WI38 (cell line): ENCODE measurements at regions not wholly inside any gene's neighbourhood (a gene's known extent, or its start where the extent isn't known, plus 50 kb on each side); places are given as distances from the start of the nearest gene placed in this dataset.

Experiments
- H3K4me3 ChIP-seq: 2 replicates; pipeline ENCODE4 v1.5.1; 2011; ENCODE audit warnings: low read depth, mild to moderate bottlenecking, control low read depth, low read length
- TF ChIP-seq, protein P1 (sequence below): IDR thresholded peaks from 2 replicates; pipeline ENCODE4 v1.5.1; 2012; ENCODE audit warnings: low read depth, mild to moderate bottlenecking, control low read depth, low read length

GRCh38 chr17:33509331-33509730 lies 216.2 kb upstream of the ASIC2 start:
- H3K4me3 ChIP-seq = no peak overlapping the region
- TF ChIP-seq, protein P1, sequence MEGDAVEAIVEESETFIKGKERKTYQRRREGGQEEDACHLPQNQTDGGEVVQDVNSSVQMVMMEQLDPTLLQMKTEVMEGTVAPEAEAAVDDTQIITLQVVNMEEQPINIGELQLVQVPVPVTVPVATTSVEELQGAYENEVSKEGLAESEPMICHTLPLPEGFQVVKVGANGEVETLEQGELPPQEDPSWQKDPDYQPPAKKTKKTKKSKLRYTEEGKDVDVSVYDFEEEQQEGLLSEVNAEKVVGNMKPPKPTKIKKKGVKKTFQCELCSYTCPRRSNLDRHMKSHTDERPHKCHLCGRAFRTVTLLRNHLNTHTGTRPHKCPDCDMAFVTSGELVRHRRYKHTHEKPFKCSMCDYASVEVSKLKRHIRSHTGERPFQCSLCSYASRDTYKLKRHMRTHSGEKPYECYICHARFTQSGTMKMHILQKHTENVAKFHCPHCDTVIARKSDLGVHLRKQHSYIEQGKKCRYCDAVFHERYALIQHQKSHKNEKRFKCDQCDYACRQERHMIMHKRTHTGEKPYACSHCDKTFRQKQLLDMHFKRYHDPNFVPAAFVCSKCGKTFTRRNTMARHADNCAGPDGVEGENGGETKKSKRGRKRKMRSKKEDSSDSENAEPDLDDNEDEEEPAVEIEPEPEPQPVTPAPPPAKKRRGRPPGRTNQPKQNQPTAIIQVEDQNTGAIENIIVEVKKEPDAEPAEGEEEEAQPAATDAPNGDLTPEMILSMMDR = no peak

GRCh38 chr17:33511670-33512069 lies 218.6 kb upstream of the ASIC2 start:
- no peak overlapping the region for H3K4me3 ChIP-seq
- TF ChIP-seq, protein P1 = no peak

DNA sequence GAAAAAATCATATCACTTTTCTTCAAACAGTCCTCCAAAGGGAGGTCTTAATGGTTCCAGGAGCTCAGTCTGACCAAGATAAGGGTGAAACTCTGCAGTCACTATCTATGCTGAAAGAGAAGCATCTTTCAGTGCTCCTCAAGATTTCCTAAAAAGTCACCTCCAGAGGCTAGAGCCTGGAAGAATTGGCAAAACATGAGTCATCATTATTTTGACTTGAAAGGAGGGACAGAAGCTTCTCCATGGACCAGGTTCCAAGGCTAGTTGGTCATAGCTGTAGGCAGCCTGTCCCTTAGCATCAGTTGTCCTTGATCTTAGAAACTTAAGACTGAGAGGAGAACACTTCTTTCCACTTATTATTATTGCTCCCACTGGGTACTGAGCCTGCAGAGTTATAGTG lies 219.0 kb upstream of the ASIC2 start:
- TF ChIP-seq, protein P1 = no peak
- no peak overlapping the region for H3K4me3 ChIP-seq

- H3K4me3 ChIP-seq = no peak overlapping the region
- TF ChIP-seq, protein P1 = no peak
Measured at GRCh38 chr17:33513769-33514168, 220.7 kb upstream of the ASIC2 start.

DNA sequence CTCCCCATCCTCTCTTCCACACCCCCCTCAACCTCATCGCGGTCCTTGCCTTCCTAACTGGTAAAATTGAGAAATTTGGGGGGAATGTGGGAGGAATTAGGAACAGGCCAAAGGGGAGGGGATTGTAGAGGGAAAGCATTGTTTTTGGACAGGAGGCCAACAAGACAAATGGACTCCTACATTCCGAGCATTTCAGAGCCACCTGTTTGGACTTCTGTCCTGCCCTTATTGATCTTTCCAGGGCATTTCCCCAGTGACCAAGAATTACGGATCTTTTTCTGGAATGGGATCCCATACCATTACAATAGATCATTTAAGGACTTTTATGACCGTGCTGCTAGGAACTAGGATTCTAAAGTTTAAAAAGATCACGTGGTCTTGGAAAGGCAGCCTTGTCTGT lies 221.3 kb upstream of the ASIC2 start:
- no peak overlapping the region for H3K4me3 ChIP-seq
- TF ChIP-seq, protein P1 = no peak

- H3K4me3 ChIP-seq = no peak overlapping the region
- TF ChIP-seq, protein P1 = no peak
Measured at GRCh38 chr17:33515974-33516373, 222.9 kb upstream of the ASIC2 start.

DNA sequence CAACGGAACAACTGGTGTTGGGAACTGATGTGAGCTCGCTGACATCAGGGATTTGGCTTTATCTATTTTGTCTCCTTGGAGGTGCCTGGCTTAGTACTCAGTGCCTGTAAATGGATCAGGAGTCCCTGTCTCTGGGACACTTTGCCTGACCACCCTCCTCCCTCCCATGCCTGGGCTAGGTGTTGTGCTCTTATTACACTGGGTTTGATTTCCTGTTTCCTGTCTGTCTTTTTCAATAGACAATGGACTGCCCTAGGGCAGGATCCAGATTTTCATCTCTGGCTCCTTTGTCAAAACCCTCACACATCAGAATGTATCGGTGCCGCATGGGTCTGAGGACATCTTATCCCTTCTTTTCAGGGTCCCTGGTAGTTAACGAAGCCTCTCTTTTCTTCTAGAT lies 223.6 kb upstream of the ASIC2 start:
- TF ChIP-seq, protein P1 = no peak

More for the DNA sequence above, 223.6 kb upstream of the ASIC2 start:
- no peak overlapping the region for H3K4me3 ChIP-seq
